ENCODE measurements at regions not wholly inside any gene's neighbourhood (a gene's known extent, or its start where the extent isn't known, plus 50 kb on each side); places are given as distances from the start of the nearest gene placed in this dataset.

DNA sequence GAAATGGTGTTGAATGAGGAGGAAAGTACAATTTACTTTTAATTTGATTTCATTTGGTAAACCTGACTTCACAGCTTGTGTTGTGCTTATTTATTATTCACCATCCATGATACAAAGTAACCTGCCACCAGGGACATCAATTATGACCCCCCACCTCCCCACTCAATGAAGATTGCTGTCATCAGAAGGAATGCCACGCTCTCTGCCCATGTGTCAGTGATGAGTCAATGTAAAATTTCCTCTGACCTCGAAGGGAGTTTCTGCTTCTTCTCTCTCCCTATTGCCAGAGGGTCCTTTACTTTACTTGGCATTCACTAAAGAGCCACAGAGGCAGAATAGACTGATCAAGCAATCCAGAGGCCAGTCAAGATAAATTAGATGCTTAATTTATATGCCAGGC lies 759.7 kb downstream of the CDH11 start:
- TF ChIP-seq POLR2A (IDR thresholded peaks at IDR 0.05): no peak
- TF ChIP-seq, protein P1, sequence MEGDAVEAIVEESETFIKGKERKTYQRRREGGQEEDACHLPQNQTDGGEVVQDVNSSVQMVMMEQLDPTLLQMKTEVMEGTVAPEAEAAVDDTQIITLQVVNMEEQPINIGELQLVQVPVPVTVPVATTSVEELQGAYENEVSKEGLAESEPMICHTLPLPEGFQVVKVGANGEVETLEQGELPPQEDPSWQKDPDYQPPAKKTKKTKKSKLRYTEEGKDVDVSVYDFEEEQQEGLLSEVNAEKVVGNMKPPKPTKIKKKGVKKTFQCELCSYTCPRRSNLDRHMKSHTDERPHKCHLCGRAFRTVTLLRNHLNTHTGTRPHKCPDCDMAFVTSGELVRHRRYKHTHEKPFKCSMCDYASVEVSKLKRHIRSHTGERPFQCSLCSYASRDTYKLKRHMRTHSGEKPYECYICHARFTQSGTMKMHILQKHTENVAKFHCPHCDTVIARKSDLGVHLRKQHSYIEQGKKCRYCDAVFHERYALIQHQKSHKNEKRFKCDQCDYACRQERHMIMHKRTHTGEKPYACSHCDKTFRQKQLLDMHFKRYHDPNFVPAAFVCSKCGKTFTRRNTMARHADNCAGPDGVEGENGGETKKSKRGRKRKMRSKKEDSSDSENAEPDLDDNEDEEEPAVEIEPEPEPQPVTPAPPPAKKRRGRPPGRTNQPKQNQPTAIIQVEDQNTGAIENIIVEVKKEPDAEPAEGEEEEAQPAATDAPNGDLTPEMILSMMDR (IDR thresholded peaks at IDR 0.05): no peak

All from testis (tissue), 2 donors.